GM13976 (cell line): ENCODE measurements at regions not wholly inside any gene's neighbourhood (a gene's known extent, or its start where the extent isn't known, plus 50 kb on each side); places are given as distances from the start of the nearest gene placed in this dataset.

Source experiments
- DNase-seq: peaks from one replicate; pipeline ENCODE4 v3.0.0; 2012; ENCODE audit warnings: low spot score
- CTCF ChIP-seq: IDR thresholded peaks from 2 replicates; pipeline ENCODE4 v1.5.1; 2012; ENCODE audit warnings: borderline replicate concordance, mild to moderate bottlenecking; ENCODE audit not compliant: insufficient read depth; ENCODE audit errors: extremely low read depth, missing control alignments, control extremely low read depth
- in situ Hi-C: fragments of 300-500 bp; cut with MboI; formaldehyde crosslinking; loops from one replicate; pipeline ENCODE4 v1.12.0; 2022; ENCODE audit warnings: low sequenced_read_pairs, mixed read lengths, inconsistent platforms; ENCODE audit not compliant: unreplicated experiment

- no peak for DNase-seq
- TF ChIP-seq CTCF: no peak
- in situ Hi-C loops: no loop called here
These were observed 124.7 kb upstream of the WNT4 start for GRCh38 chr1:22267413-22268175.

GRCh38 chr1:22268327-22268726 lies 125.4 kb upstream of the WNT4 start:
- DNase-seq: no peak
- TF ChIP-seq CTCF: no peak
- in situ Hi-C loops: no loop called here

GRCh38 chr1:22271847-22272801 lies 129.2 kb upstream of the WNT4 start:
- no peak for TF ChIP-seq CTCF
- in situ Hi-C loops: no loop called here
- DNase-seq: no peak

GRCh38 chr1:22273686-22274681 lies 131.1 kb upstream of the WNT4 start:
- in situ Hi-C loops: no loop called here
- DNase-seq: no peak
- TF ChIP-seq CTCF: no peak

GRCh38 chr1:22275167-22275566 lies 132.3 kb upstream of the WNT4 start:
- in situ Hi-C loops: no loop called here
- TF ChIP-seq CTCF: no peak

DNA sequence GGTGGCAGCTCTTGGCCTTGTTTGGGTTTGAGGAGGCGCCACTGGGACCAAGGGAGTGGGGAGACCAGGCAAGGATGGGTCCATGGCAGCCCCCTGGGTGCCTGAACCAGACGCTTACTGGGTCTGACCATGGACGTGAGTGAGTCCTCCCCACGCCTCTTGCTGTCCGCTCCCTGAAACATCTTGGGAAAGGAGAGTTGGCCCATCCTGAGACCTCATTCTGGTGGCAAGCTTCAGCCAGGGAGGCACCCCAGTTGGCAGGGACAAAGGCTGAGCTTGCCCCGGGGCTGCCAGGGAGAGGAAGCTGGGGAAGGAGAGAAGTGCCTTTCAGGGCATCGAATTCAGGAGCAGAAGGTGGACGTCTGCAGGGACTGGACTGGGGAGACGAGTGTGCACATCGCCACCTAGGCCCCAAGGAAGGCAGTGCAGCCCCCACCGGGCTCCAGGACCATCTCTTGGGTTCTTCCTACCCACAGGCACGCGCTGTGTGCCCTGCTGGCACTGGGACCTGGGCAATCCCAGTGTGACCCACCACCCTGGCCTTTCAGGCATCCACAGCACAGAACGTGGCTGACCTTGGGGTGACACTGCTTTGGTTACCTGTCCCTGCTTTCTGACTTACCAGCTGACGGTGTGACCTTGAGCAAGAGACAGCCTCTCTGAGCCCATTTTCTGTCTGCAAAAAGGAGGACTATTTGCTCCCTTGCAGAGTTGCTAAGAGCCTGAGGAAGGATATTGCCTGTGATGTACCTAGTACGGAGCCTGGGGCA lies 132.9 kb upstream of the WNT4 start:
- in situ Hi-C loops: no loop called here
- peak; percentile 83 for DNase-seq
- peak; percentile 83 for TF ChIP-seq CTCF

More at GRCh38 chr1:22275167-22275566, 132.3 kb upstream of the WNT4 start:
- DNase-seq: no peak
